Fibroblast of lung (primary cell): ENCODE measurements at regions not wholly inside any gene's neighbourhood (a gene's known extent, or its start where the extent isn't known, plus 50 kb on each side); places are given as distances from the start of the nearest gene placed in this dataset.

Experiments
- DNase-seq, 2 donors: peaks; one replicate each; pipeline versions ENCODE4 v3.0.0 to v3.0.0-alpha.2; 2010; ENCODE audit warnings: low read depth in 2 of 2
- H2AFZ ChIP-seq: 2 replicates; pipeline ENCODE4 v1.5.1; 2012; ENCODE audit warnings: low read length, control low read depth, inconsistent platforms
- H3K27ac ChIP-seq: 2 replicates; pipeline ENCODE4 v1.5.1; 2011; ENCODE audit warnings: low read length, control low read depth; ENCODE audit not compliant: insufficient read depth
- H3K27me3 ChIP-seq: 2 replicates; pipeline ENCODE4 v1.5.1; 2011; ENCODE audit warnings: mild to moderate bottlenecking, low read length; ENCODE audit not compliant: control insufficient read depth, insufficient read depth
- H3K36me3 ChIP-seq: 2 replicates; pipeline ENCODE4 v1.5.1; 2011; ENCODE audit warnings: low read length; ENCODE audit not compliant: control insufficient read depth, insufficient read depth
- H3K4me1 ChIP-seq: 2 replicates; pipeline ENCODE4 v1.5.1; 2011; ENCODE audit warnings: low read length; ENCODE audit not compliant: control insufficient read depth, insufficient read depth; ENCODE audit errors: extremely low read depth
- H3K4me2 ChIP-seq: 2 replicates; pipeline ENCODE4 v1.5.1; 2011; ENCODE audit warnings: low read length, control low read depth; ENCODE audit not compliant: insufficient read depth; ENCODE audit errors: extremely low read depth
- H3K4me3 ChIP-seq, 4 experiments: fragments of 200-600 bp in 1 of 4; sonication (generic) in 1 of 4; replicated peaks in 1 of 4; 2 replicates each; pipeline ENCODE4 v1.5.1; 2011 to 2016; ENCODE audit warnings: low read length in 4 of 4, low read depth in 3 of 4, mild to moderate bottlenecking in 3 of 4, control low read depth in 2 of 4, inconsistent platforms in 1 of 4, mixed read lengths in 1 of 4; ENCODE audit not compliant: insufficient read depth in 1 of 4; ENCODE audit errors: control extremely low read depth in 1 of 4
- H3K79me2 ChIP-seq: 2 replicates; pipeline ENCODE4 v1.5.1; 2012; ENCODE audit warnings: mild to moderate bottlenecking, low read length, inconsistent platforms; ENCODE audit not compliant: control insufficient read depth, insufficient read depth
- H3K9ac ChIP-seq: 2 replicates; pipeline ENCODE4 v1.5.1; 2011; ENCODE audit warnings: mild to moderate bottlenecking, low read length, control low read depth; ENCODE audit not compliant: insufficient read depth
- H3K9me3 ChIP-seq: 2 replicates; pipeline ENCODE4 v1.5.1; 2012; ENCODE audit warnings: low read depth, low read length; ENCODE audit not compliant: control insufficient read depth, insufficient read depth
- H4K20me1 ChIP-seq: 2 replicates; pipeline ENCODE4 v1.5.1; 2011; ENCODE audit warnings: low read length; ENCODE audit not compliant: control insufficient read depth, insufficient read depth; ENCODE audit errors: extremely low read depth
- EZH2 ChIP-seq: IDR thresholded peaks from 2 replicates; pipeline ENCODE4 v1.5.1; 2012; ENCODE audit warnings: low read length, control low read depth, mild to moderate bottlenecking; ENCODE audit errors: missing control alignments
- TF ChIP-seq, protein P1 (sequence below), 2 donors: IDR thresholded peaks in 1 of 2; conservative IDR thresholded peaks in 1 of 2; 1 replicate in 1 of 2; 2 replicates in 1 of 2; pipeline ENCODE4 v1.5.1; 2011 to 2012; ENCODE audit warnings: low read length in 2 of 2, control low read depth in 1 of 2, inconsistent platforms in 1 of 2, low read depth in 1 of 2, mild to moderate bottlenecking in 1 of 2

DNA sequence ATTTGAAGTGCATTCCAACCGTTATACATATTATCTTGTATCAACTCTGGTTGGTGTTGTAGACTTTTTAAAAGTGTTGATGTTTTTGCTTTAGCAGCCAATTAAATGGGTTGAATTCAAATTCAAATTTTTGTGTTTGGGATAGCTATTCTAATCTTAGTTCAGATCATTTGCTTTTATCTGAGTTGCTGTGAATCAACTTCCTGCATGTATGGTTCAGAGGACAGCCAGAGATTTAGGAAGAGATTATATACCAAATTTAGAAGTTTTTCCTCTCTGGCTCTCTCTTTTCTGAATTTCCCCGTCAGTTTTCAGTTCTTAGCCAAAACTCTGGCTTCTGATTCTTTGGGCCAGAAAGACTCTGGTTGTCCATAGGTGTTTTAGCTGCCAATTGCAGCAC lies 415.5 kb downstream of the NUF2 start:
- no peaks in the 10 kb centered on the region for H3K79me2 ChIP-seq
- H3K36me3 ChIP-seq = no peaks in the 10 kb centered on the region
- DNase-seq = peak in 1 of 2 donors; percentile 36
- H3K9me3 ChIP-seq = no peaks in the 10 kb centered on the region
- no peak overlapping the region for H3K4me3 ChIP-seq
- H4K20me1 ChIP-seq = no peaks in the 10 kb centered on the region
- no peak overlapping the region for H3K4me2 ChIP-seq
- H3K27ac ChIP-seq = no peak overlapping the region
- H3K27me3 ChIP-seq = no peaks in the 10 kb centered on the region
- peak overlapping the region; percentile 9 for H2AFZ ChIP-seq
- H3K9ac ChIP-seq = no peak overlapping the region
- no peaks in the 10 kb centered on the region for H3K4me1 ChIP-seq
- TF ChIP-seq, protein P1, sequence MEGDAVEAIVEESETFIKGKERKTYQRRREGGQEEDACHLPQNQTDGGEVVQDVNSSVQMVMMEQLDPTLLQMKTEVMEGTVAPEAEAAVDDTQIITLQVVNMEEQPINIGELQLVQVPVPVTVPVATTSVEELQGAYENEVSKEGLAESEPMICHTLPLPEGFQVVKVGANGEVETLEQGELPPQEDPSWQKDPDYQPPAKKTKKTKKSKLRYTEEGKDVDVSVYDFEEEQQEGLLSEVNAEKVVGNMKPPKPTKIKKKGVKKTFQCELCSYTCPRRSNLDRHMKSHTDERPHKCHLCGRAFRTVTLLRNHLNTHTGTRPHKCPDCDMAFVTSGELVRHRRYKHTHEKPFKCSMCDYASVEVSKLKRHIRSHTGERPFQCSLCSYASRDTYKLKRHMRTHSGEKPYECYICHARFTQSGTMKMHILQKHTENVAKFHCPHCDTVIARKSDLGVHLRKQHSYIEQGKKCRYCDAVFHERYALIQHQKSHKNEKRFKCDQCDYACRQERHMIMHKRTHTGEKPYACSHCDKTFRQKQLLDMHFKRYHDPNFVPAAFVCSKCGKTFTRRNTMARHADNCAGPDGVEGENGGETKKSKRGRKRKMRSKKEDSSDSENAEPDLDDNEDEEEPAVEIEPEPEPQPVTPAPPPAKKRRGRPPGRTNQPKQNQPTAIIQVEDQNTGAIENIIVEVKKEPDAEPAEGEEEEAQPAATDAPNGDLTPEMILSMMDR (conservative IDR thresholded peaks at IDR 0.05 in 1 of 2, IDR thresholded peaks at IDR 0.05 in 1 of 2; ENCODE audit: low read depth in 1 of 2, low read length in 2 of 2) = no peak
- no peak for TF ChIP-seq EZH2

DNA sequence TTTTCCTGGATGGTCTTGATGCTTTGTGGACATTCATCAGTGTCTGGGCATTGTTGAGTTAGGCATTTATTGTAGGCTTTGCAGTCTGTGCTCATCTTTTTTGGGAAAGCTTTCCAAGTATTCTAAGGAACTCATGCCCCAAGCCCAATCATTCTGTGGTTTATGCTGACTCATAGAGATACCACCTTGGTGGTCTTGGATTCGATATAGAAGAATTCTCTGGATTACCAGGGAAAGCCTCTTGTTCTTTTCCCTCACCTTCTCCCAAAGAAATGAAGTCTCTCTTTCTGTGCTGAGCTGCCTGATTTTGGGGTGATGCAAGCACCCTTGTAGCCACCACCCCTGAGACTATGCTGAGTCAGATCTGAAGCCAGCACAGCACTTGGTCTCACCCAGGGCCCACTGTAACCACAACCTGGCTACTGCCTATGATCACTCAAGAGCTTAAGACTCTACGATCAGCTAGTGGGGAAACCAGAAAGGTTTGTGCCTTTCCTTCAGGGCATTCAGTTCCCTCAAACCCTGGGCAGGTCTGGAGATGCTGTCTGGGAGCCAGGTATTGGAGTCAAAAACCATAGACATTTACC lies 422.6 kb downstream of the NUF2 start:
- Histone ChIP-seq H3K27me3 (no peaks in the 10 kb centered on the region), H3K4me3 (no peak overlapping the region), H4K20me1 (no peaks in the 10 kb centered on the region), H3K4me2 (no peak overlapping the region), H3K9ac (no peak overlapping the region), H3K9me3 (no peaks in the 10 kb centered on the region), H3K27ac (no peak overlapping the region), H3K36me3 (no peaks in the 10 kb centered on the region), H3K79me2 (no peaks in the 10 kb centered on the region), H2AFZ (no peak overlapping the region), H3K4me1 (no peaks in the 10 kb centered on the region)
- peak in 1 of 2 donors; percentile 29 for DNase-seq
- TF ChIP-seq EZH2 = no peak
- TF ChIP-seq, protein P1 (conservative IDR thresholded peaks at IDR 0.05 in 1 of 2, IDR thresholded peaks at IDR 0.05 in 1 of 2; ENCODE audit: low read depth in 1 of 2, low read length in 2 of 2) = no peak

DNA sequence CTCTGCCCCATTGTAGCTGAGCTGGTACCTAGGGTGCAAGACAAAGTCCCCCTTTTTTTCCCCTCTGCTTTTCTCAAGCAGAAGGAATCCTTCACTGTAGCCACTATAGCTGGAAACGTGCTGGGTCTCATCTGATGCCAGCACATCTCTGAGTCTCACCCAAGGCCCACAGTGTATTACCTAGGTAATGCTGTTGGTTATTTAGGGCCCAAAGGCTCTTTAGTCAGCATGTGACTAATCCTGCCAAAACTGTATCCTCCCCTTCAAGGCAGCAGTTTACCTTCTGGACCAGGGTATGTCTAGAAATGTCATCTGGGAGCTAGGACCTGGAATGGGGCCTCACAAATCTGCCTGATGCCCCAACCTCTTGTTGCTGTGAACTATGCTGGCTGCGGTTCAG lies 423.4 kb downstream of the NUF2 start:
- Histone ChIP-seq H3K4me2 (no peak overlapping the region), H3K36me3 (no peaks in the 10 kb centered on the region), H2AFZ (no peak overlapping the region), H3K27ac (no peak overlapping the region), H3K9ac (no peak overlapping the region), H3K79me2 (no peaks in the 10 kb centered on the region), H3K4me1 (no peaks in the 10 kb centered on the region), H3K9me3 (no peaks in the 10 kb centered on the region), H4K20me1 (no peaks in the 10 kb centered on the region), H3K27me3 (no peaks in the 10 kb centered on the region), H3K4me3 (no peak overlapping the region)
- DNase-seq = no peak
- TF ChIP-seq, protein P1 (conservative IDR thresholded peaks at IDR 0.05 in 1 of 2, IDR thresholded peaks at IDR 0.05 in 1 of 2; ENCODE audit: low read depth in 1 of 2, low read length in 2 of 2) = no peak
- no peak for TF ChIP-seq EZH2
